HG03064 (cell line): ENCODE measurements at regions not wholly inside any gene's neighbourhood (a gene's known extent, or its start where the extent isn't known, plus 50 kb on each side); places are given as distances from the start of the nearest gene placed in this dataset.

Experiments
- ATAC-seq: cut with Tn5 transposase; IDR thresholded peaks from one replicate; pipeline ENCODE4 v1.9.1; 2021; ENCODE audit warnings: low read depth; ENCODE audit not compliant: unreplicated experiment

- no peak for ATAC-seq
Observed at GRCh38 chr10:21272643-21273399, 252.7 kb downstream of the SKIDA1 start.

GRCh38 chr10:21270976-21271375, 254.5 kb downstream of the SKIDA1 start:
- no peak for ATAC-seq

GRCh38 chr10:21269289-21269688, 256.2 kb downstream of the SKIDA1 start:
- ATAC-seq = no peak

- no peak for ATAC-seq
Observed at GRCh38 chr10:21265622-21266021, 259.9 kb downstream of the SKIDA1 start.

- no peak for ATAC-seq
Observed at GRCh38 chr10:21264271-21264670, 261.2 kb downstream of the SKIDA1 start.

- ATAC-seq = no peak
Observed at GRCh38 chr10:21263839-21264238, 261.6 kb downstream of the SKIDA1 start.

- ATAC-seq = no peak
Observed at GRCh38 chr10:21263263-21263803, 262.1 kb downstream of the SKIDA1 start.

- no peak for ATAC-seq
Observed at GRCh38 chr10:21261842-21262294, 263.6 kb downstream of the SKIDA1 start.

- ATAC-seq = no peak
Observed at GRCh38 chr10:21260506-21261149, 264.9 kb downstream of the SKIDA1 start.

- ATAC-seq = no peak
Observed at GRCh38 chr10:21260066-21260465, 265.4 kb downstream of the SKIDA1 start.

GRCh38 chr10:21257919-21258318, 267.6 kb downstream of the SKIDA1 start:
- ATAC-seq = no peak

GRCh38 chr10:21257191-21257590, 268.3 kb downstream of the SKIDA1 start:
- no peak for ATAC-seq

- ATAC-seq = no peak
Observed at GRCh38 chr10:21249435-21249834, 276.0 kb downstream of the SKIDA1 start.

GRCh38 chr10:21247592-21247991, 277.9 kb downstream of the SKIDA1 start:
- no peak for ATAC-seq

- ATAC-seq = no peak
Observed at GRCh38 chr10:21246178-21246577, 279.3 kb downstream of the SKIDA1 start.

- no peak for ATAC-seq
Observed at GRCh38 chr10:21243748-21244257, 281.7 kb downstream of the SKIDA1 start.

- no peak for ATAC-seq
Observed at GRCh38 chr10:21242915-21243314, 282.6 kb downstream of the SKIDA1 start.

GRCh38 chr10:21238717-21239116, 286.8 kb downstream of the SKIDA1 start:
- ATAC-seq = no peak

GRCh38 chr10:21238044-21238443, 287.4 kb downstream of the SKIDA1 start:
- ATAC-seq = no peak

- ATAC-seq = no peak
Observed at GRCh38 chr10:21234761-21235160, 290.7 kb downstream of the SKIDA1 start.

- no peak for ATAC-seq
Observed at GRCh38 chr10:21230219-21230618, 295.3 kb downstream of the SKIDA1 start.
